ENCODE measurements at regions not wholly inside any gene's neighbourhood (a gene's known extent, or its start where the extent isn't known, plus 50 kb on each side); places are given as distances from the start of the nearest gene placed in this dataset.

GRCh38 chr4:170940043-170940724 is 850.4 kb upstream of the AADAT start:
- TF ChIP-seq CTCF (conservative IDR thresholded peaks at IDR 0.05; ENCODE audit: low read depth, low read length) (no peak), EZH2phosphoT487 (IDR thresholded peaks at IDR 0.05; ENCODE audit: borderline replicate concordance, low read length) (no peak)
